CD1c-positive myeloid dendritic cell (primary cell): ENCODE measurements at regions not wholly inside any gene's neighbourhood (a gene's known extent, or its start where the extent isn't known, plus 50 kb on each side); places are given as distances from the start of the nearest gene placed in this dataset.
A peak's percentile ranks its signal among the peaks of the same experiment; 100 is the strongest.

ENCODE experiments used
- DNase-seq: peaks from one replicate; pipeline ENCODE4 v3.0.0-alpha.2; 2016; ENCODE audit errors: extremely low spot score

DNA sequence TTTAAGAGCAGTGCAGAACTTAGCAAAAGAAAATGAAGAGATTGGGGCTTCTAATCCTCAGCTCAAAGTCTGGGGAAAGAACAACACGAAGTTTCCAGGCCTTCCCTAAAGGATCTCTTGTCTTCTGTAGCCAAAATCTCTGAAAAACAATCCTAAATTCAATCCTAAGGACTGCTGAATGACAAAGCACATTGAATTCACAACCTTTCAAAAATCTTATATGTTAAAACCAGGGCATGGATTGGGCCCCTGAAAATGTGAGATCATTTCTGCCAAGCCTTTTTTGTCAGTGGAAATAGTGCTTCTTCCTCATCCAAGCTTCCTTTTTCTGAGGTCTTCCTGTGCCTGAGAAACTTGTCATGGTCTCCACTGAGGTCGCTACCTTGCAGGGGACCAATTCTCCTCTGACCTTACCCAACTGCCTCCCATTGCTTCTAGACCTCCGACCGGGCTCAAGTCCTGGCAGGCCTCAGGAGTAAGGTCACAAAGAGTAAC, 126.2 kb upstream of the ARID1B start:
- peak; percentile 20 for DNase-seq

DNA sequence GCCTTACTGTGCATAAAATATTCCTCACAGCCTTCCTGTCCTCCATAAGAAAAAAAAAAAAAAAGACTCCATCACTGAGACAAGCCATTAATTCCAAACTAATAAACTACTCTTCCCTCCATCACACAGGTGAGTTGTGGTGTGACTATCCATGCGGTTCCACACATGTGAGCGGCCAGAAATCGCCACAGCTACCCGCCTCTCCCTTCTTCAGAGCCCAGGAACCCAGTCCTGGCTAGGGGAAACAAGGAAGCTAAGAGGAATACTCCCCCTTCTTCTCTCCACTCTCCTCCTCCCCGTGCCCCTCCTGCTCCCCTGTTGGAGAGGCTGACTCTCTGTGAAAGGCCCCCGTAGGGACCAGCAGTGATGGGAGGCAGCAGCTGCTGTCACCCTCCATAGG, 128.6 kb upstream of the ARID1B start:
- no peak for DNase-seq

DNA sequence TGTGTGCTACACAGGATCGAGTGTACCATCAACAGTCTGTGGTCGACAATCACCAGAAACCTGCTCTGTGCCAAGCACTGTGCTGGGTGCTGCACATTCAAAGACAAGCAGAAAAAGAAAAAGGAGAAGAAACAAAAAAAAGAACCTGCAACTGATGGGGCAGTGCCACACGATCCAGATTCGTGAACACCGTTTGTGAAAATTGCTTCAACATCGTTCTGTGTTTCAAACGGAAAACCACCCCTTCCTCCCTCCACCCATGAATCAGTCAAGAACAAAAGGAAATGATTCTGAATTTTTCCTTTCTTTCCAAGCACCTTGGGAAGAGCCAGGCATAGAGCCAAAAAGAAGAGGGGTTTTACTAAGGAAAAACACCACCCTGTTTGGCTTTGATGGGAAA, 129.2 kb upstream of the ARID1B start:
- DNase-seq, result no peak

DNA sequence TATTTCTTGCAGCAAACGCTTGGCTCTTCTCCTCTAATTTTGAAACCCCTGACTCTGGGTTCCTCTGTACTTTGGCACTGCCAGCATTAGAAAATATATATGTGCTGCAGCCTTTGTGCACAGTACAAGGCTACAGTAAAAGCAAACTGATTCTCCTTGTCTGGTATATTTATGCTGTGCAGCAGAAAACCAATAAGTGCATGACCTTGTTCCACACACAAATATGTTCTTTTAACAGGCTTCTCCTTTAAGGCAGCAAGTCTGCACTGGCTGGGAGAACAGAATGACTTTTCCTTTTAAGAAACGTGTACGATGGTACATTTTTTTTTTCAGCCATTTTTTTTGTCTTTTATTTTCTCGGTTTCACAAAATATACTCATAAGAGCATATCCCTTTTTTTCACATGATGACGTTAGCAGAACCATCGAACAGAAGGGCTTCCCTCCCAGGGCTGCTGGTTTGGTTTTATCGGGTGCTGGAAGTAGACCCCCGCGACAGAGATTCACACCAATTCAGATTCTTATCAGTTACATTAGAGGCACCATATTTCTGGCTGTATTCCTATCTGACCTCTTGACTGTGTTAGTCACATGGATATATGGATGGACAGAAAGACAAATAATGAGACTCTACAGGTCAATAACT, 129.9 kb upstream of the ARID1B start:
- DNase-seq, result peak; percentile 8

DNA sequence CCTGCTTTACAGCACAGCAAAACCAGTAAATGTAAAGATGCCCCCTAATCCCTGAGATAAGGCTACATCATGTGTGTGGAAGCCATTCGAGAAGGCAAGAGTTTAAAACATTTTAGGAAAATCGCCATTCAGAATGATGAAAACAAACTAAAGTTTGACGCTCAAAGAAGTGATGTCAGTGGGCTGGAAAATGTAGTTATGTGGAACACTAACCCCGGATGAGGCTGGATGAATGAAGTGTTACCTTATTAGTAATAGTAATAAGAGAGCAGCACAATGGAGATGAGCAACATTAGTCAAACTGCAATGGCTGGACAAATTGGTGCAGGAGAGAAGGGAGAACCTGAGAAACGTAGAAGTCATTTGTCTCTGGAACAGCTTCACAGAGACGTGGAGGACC, 130.7 kb upstream of the ARID1B start:
- no peak for DNase-seq

DNA sequence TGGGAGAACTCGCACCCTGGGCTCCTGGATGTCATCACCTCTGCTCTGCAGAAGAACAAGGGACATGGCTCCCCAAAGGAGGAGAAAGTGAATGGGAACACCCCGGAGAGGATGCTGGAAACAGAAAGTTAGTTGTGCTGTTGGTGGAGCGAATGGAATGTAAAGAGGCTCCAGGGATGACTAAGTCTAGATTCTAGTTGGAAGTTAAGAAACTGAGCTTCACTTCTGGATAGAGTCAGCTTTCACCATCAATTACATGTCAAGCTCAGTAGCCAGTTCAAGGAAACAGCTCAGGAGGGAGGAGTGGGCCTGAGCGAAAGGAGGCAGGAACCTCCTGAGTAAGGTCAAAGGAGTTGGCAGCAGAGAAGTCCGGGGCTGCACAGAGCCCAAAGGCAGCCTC, 132.1 kb upstream of the ARID1B start:
- no peak for DNase-seq

DNA sequence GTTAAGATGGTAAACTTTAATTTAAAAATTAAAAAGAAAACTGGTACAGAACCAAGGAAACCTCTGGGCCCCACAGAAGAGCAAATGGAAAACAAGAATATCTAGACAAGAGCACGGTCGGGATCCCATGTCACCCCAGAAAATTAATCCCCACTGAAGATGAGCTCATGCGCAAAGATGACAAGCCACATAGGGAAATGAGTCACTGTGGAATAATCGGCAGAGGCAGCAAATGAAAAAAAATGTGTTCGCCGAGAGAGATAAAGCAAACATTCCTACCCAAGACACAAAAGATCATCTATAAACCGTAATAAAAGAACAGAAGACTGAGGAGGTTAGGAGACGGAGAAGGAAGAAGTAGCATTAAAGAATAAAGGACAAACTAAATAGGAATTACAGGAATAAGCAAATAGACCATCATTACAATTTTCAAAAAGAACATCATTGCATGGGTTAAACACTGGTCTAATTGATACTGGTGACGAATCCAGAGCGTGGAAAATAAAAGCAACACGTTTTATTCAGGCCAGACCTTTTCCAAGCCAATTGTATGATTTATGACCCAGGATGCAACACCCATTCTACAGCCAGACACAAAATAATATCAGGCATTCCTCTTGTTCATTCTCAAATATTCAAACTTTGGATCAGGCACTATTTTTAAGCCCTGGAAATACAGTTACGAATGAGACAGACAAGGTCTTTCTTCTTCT, 138.0 kb upstream of the ARID1B start:
- no peak for DNase-seq

DNA sequence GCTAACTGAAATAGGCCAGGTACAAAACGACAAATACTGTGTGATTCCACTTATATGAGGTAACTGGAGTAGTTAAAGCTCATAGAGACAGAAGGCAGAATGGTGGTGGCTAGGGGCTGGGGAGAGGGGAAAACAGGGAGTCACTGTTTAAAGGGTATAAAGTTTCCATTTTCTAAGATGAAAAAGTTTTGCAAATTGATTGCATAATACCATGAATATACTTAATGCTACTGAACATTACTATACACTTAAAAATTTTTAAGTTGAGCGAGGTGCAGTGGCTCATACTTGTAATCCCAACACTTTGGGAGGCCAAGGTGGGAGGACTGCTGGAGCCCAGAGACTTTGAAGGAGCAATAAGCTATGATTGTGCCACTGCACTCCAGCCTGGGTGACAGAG, 138.6 kb upstream of the ARID1B start:
- DNase-seq, result no peak

DNA sequence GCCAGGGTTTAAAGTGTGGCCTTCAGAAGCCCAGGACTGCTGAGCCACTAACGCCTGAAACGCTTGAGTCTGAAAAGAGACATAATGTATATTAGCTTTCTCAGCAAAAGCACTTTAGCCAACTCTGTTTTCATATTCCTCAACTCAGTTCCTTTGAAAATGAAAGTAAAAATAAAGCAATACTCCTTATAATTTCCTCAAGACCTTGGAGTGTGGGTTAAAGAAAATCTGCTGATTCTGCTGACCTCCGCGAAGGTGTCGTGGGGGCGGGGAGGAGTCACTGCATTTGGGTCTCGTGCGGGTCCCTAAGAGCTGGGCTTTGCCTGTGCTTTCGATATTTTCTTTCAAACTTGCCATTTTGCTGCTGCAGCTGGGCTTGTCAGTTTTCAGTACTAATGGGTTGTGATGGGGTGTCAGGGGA, 142.2 kb upstream of the ARID1B start:
- no peak for DNase-seq

DNA sequence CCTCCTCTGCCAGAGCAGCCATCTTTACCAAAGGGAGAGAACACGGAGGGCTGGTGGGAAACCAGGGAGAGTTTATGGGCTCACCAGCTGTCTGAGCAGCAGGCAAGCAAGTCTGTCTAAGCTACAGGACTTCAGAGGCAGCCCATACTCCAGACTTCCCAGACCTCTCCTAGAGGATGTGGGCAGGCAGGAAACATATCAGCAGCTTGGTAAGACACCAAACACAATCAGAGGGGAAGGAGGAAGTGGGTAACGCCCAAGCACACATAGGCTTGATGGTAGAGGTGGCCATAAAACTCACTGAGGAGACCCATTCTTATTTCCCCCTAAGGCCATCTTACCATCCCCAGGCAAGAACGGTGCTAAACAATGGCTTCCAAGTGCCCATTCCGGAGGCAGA, 143.1 kb upstream of the ARID1B start:
- DNase-seq, result no peak

DNA sequence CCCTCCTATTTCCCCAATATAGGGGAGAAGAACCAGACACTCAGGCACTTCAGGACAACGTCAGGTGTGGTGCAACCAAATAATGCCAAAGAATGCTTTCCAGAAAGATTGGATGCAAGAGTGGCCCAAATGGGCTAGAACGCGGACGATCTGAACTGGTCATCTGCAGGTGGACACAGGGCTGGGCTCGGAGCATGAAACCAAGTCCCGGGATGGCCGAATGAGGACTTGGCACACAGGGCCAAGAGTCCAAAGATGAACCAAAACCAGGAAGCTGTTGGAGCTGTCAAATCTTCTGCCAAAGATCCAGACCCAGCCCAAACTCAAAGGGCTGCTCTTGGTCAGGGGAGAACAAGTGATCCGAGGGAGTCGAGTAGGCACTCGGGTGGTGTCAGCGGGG, 143.9 kb upstream of the ARID1B start:
- DNase-seq, result no peak

DNA sequence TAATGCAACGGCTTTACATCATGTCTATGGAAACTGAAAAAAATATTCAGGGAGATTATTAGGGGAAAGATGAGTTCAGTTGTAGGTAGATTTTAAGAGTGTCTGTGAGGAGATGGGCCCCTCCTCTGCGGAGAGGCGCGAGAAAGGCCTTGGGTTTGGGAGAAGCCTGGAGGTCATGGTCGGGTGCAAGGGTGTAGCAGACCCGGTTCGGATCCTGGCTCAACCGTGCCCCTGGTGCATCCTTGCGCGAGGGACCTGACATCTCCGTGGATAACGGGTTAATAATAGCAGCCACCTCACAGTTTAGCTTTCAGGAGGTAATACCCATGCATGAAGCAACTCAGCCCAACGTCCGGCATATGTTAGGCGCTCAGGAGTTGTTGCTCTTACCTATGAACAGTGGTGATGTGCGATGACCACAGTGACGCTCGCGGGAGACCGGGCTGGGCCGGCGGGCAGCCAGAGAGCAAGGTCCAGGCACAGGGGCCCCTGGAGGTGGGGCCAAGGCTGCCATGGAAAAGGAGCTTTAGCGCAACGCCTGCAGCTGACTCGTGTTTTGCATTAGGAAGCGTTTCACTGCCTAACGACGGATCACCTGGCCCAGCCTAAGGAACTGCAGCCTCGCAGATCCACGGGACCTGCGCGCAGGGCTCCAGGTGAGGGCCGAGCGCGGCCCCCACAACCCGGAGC, 146.4 kb upstream of the ARID1B start:
- DNase-seq, result no peak

DNA sequence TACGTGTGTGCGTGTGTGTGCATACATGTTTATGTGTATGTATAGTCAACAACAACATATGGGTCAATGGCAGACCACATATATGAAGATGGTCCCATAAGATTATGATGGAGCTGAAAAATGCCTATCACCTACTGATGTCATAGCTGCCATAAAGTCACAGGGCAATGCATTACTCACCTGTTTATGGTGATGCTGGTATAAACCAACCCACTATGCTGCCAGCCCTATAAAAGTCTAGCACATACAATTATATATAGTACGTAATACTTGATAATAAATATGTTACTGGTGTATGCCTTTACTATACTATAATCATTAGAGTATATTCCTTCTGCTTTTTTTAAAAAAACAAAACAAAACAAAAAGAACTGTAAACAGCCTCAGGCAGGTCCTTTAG, 148.4 kb upstream of the ARID1B start:
- no peak for DNase-seq

DNA sequence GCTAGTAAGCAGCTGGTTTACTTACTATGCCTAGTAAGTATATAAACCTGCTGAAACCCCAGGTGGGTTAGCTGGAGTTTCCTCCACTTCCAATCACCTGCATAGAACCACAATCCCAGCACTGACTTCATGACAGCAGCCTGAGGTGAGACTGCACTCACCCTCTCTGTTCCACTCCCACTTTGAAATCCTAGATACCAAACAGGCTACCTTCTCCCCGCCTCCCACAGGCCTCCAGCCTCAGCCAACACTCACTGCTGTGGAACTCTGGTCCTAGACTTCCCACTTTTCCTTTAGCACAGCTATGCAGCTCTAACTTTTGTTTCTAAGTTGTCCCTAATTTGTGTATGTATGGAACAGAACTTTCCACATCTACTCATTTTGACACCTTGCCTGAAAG, 149.7 kb upstream of the ARID1B start:
- DNase-seq, result no peak

DNA sequence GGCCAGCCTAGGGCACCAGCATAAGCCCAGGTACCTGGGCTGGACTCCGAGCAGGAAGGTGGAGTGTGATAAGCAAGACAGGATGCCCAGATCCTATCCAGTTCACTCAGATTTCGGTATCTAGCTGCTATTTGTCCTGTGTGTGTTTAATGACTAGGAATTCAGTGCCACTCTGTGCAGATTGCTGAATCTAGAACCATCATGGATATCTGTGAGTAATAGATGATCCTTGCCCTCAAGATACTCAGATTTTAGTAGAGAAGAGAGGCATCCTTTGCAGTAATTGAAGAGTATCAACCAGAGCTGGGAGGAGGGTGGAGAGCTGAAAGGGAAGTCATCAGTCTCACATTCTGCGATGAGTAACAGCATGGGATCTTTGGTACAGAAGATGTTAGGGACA, 155.0 kb upstream of the ARID1B start:
- DNase-seq, result no peak

DNA sequence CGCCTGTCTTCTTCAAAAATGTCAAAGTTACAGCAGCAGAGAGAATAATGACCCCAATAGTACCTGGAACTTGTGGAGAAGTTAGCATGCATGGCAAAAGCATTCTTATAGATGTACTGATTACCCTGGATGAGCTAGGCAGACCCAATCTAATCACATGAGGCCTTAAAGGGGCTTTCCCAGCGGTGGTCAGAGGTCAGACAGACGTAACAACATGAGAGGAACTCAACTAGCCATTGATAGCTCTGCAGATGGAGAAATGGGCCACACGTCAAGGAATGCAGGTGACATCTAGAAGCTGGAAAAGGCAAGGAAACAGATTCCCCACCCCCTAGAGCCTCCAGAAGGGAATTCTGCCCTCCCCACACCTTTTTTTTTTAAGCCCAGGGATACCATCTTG, 156.8 kb upstream of the ARID1B start:
- no peak for DNase-seq

DNA sequence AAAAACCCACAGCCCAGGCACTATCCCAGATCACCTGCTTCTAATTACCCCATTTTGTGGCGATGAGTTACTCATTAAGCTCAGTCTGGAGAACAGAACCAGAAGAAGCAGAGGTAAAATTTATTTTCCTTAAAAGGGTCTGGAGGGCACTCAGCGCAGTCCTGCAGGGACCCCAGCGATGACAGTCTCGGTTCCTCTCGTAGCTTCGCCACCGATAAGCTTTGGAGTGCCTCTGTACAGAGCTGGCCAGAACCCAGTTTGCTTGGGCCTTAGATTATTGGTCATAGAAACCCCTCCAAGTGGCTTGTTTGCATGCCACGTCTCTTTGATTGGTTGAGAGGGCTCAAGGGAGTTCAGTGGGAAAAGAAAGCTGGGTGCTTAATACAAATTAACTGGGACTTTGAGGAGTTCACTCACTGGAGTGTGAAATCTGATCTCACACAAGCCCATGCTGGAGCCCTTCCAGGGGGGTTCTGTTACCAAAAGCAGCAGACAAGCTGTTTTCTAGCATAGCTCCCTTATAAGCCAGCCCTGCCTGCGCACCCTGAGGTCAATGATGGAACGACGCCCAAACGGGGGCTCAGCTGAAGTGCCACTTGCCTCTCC, 158.5 kb upstream of the ARID1B start:
- DNase-seq, result no peak

DNA sequence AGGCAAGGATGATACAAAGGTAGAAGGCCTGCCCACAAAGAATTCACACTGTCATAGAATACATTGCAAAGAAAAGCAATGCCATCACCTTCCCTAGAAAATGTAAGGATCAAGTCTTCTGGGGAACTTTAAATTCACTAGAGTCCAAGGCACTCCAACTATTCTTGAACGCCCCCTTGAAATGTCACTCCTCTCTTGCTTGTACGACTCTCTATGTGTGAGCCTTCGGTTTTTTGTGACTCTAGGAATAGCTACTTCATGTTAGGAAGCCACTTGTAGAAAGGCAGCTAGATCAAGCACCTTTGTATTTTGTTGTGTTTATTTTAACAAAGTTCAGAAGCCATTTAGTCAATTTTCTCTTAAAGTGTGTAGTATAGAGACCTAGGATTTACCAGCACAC, 159.2 kb upstream of the ARID1B start:
- no peak for DNase-seq

DNA sequence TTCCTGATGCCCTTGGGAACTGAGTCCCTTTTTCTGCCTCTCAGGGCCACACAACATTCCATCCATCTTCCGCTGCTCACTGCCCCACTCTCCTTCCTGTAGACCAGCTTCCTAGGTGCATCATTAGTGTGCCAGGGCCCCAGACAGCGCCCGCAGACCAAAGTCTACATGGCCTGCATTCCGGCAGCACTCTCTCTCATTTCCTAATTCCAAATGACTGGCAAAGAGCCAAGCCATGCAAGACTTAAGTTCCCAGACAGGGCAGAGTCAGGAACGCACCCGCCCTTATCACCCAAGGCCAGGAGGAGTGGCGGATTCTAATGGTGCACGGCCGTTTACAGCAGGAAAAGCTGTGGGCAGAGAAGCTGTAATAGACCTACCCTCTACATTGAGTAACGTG, 159.8 kb upstream of the ARID1B start:
- peak; percentile 9 for DNase-seq

DNA sequence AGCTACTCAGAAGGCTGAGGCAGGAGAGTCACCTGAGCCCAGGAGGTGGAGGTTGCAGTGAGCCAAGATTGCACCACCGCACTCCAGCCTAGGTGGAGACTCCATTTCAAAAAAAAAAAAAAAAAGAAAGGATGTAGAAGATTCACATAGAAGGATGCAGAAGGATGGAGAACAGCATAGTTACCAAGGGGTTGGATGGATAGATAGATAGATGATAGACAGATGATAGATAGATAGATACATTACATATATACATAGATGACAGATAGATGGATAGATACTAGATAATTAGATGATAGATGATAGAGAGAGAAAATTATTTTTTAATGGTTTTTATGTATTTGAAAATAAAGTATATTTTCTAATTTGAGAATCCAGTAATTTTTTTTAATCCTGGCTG, 160.7 kb upstream of the ARID1B start:
- DNase-seq, result no peak

DNA sequence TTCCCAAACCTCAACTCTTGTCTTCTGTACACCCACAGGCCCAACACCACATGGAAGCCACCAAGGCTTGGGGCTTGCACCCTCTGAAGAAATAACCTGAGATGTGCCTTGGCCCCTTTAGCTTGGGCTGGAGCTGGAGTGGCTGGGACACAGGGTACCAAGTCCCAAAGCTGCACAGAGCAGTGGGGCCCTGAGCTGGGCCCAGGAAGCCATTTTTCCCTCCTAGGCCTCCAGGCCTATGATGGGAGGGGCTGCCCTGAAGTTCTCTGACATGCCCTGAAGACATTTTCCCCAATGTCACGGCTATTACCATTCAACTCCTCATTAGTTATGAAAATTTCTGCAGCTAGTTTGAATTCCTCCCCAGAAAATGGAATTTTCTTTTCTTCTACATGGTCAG, 163.2 kb upstream of the ARID1B start:
- DNase-seq, result no peak

DNA sequence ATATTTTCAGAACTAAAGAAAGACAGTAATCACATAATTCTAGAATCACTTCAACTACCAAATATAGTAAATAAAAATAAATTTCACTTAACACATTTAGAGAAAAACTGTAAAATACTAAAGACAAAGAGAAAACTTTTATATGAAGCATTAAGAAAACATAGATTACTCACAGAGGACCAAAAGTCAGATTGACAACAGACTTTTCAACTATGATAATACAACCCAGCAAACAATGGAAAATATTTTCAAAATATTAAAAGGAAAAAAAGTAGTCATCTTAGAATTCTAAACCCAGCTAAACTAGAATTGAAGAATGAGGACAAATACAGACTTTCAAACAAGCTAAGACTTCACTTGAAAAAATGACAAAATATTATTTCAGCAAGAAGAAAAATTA, 164.8 kb upstream of the ARID1B start:
- DNase-seq, result no peak

DNA sequence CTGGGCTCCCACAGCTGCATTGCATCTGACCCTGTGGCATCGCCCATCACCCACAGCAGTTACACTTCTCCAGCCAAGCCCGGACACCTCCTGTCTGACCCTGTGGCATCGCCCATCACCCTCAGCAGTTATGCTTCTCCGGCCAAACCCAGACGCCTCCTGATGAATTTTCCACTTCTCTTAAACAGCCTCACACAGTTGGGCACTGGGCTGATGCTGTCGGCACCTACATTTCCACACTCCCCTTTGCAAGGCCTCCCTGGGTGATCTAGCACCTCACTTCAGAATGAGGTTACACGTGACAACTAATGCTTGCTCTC, 175.2 kb upstream of the ARID1B start:
- DNase-seq, result no peak
